ENCODE measurements at regions not wholly inside any gene's neighbourhood (a gene's known extent, or its start where the extent isn't known, plus 50 kb on each side); places are given as distances from the start of the nearest gene placed in this dataset.

DNA sequence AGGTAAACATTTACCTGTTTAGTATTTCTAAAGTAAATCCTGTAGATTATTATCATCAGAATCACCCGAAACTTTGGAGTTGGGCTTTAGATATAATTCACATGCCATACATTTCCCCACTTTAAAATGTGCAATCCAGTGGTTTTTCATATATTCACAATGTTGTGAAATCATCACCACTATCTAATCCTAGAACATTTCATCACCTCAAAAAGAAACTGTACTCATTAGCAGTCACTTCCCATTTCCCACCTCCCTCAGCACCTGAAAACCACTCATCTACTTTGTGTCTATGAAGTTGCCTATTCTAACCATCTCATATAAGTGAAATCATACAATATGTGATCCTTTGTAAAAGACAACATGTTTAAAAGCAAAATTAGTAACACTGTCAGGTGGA, 182.6 kb downstream of the FZD1 start:
- no peak overlapping the region for H3K4me3 ChIP-seq (ENCODE audit: low read depth, low read length)
- DNase-seq (ENCODE audit: low read depth) = no peak
- TF ChIP-seq, protein P1, sequence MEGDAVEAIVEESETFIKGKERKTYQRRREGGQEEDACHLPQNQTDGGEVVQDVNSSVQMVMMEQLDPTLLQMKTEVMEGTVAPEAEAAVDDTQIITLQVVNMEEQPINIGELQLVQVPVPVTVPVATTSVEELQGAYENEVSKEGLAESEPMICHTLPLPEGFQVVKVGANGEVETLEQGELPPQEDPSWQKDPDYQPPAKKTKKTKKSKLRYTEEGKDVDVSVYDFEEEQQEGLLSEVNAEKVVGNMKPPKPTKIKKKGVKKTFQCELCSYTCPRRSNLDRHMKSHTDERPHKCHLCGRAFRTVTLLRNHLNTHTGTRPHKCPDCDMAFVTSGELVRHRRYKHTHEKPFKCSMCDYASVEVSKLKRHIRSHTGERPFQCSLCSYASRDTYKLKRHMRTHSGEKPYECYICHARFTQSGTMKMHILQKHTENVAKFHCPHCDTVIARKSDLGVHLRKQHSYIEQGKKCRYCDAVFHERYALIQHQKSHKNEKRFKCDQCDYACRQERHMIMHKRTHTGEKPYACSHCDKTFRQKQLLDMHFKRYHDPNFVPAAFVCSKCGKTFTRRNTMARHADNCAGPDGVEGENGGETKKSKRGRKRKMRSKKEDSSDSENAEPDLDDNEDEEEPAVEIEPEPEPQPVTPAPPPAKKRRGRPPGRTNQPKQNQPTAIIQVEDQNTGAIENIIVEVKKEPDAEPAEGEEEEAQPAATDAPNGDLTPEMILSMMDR (IDR thresholded peaks at IDR 0.05; ENCODE audit: insufficient read depth, low read depth, low read length, missing control alignments) = no peak

DNA sequence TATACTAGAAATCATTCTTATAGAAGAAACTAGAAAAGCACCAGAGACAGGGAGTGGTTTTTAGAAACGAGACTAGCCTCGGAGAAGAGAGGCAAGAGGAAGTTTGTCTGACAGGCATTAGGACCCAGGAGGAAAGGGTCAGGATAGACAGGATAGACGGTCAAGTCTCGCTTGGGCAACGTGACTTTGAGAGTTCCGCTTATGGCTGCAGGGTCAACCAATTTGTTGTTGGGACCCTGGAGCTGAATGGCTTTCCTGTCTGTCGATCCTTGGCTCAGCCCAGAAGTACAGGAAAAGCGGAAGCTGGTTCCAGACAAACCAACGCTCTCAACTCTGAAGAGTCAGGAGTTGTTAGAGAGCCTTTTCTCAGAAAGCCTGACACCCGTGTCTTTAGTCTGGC, 191.2 kb downstream of the FZD1 start:
- H3K4me3 ChIP-seq (ENCODE audit: low read depth, low read length) = no peak overlapping the region
- TF ChIP-seq, protein P1 (IDR thresholded peaks at IDR 0.05; ENCODE audit: insufficient read depth, low read depth, low read length, missing control alignments) = no peak
- no peak for DNase-seq (ENCODE audit: low read depth)

DNA sequence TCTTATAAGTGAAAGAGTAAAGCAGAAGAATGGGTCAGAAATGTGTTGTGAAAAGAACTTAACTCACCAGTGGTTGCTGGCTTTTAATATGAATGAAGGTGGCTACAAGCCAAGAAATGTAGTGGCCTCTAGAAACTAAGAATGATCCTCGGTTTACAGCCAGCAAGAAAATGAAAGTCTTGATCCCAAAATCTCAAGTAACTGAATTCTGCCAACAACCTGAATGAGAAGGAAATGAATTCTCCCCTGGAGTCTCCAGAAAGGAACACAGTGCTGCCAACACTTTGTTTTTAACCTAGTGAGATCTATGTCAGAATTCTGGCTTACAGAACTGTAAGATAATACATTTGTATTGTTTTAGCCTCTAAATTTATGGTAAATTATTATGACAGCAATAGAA, 193.0 kb downstream of the FZD1 start:
- DNase-seq (ENCODE audit: low read depth) = no peak
- H3K4me3 ChIP-seq (ENCODE audit: low read depth, low read length) = no peak overlapping the region
- TF ChIP-seq, protein P1 (IDR thresholded peaks at IDR 0.05; ENCODE audit: insufficient read depth, low read depth, low read length, missing control alignments) = no peak

DNA sequence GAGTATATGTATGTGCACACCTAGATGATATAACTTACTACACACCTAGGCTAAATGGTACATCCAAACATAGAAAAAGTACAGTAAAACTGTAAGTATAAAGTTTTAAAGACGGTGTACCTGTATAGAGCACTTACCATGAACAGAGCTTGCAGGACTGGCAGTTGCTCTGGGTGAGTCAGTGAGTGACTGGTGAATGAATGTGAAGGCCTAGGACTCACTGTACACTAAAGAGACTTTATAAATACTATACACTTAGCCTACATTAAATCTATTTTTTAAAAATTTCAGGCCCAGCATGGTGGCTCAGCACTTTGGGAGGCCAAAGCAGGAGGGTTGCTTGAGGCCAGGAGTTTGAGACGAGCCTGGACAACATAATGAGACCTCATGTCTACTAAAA, 195.3 kb downstream of the FZD1 start:
- DNase-seq (ENCODE audit: low read depth) = no peak
- H3K4me3 ChIP-seq (ENCODE audit: low read depth, low read length) = no peak overlapping the region
- TF ChIP-seq, protein P1 (IDR thresholded peaks at IDR 0.05; ENCODE audit: insufficient read depth, low read depth, low read length, missing control alignments) = no peak

DNA sequence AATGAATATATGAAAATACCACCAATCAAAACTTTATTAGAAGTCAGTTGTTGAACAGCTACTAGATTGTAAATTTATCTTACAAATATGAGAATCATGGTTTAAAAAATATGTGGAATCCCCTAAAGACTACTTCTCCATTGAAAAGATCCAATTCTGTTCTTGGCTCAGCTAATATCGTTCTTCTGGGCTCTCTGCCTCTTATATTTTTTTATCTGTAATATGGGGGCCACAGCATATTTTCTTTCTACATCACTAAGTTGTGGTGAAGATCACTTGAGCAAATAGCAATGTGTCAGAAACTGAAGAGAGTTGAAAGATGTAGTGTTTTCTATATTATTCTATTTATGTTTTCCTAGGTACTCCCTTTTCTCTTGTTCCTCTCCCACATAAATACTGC, 198.1 kb downstream of the FZD1 start:
- DNase-seq (ENCODE audit: low read depth) = no peak
- TF ChIP-seq, protein P1 (IDR thresholded peaks at IDR 0.05; ENCODE audit: insufficient read depth, low read depth, low read length, missing control alignments) = no peak
- H3K4me3 ChIP-seq (ENCODE audit: low read depth, low read length) = no peak overlapping the region

DNA sequence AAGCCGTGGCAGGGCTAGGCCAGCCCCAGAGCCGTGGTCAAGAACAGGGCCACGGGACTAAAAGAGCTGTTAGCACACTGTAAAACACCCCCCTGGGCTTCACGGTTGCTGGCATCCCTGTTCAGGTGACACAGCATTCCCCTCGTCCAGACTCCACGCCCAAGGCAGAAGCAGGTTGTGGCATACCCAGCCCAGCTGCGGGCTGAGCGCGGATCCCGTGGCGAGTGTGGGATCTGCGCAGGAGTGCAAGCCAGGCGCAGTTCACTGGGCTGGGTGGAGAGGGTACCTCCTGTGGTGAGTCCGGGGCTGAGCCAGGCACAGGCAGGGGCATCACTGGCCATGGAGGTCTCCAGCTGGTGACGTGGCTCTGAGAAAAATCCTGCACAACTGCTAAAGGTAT, 199.1 kb downstream of the FZD1 start:
- DNase-seq (ENCODE audit: low read depth) = no peak
- no peak overlapping the region for H3K4me3 ChIP-seq (ENCODE audit: low read depth, low read length)
- TF ChIP-seq, protein P1 (IDR thresholded peaks at IDR 0.05; ENCODE audit: insufficient read depth, low read depth, low read length, missing control alignments) = no peak

DNA sequence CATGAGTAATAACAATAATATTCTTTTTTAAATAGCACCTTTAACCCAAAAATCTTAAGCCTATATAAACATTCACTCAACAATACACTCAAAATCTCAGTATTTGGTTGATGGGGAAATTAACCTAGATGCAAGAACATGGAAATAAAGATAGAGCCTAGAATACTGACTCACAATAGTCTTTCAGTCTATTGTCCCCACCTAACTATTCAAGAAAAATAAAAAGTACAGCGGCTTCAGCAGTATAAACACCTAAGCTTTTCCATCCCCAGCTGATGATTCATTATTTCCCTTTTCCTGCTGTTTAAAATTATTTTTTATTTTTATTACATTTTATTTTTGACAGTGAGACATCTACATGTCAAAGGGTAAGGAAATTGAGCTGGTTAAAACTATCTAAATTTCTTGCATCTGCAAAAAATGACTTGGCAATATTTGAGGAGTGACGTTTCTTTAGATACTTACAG, 201.4 kb downstream of the FZD1 start:
- DNase-seq (ENCODE audit: low read depth) = no peak
- TF ChIP-seq, protein P1 (IDR thresholded peaks at IDR 0.05; ENCODE audit: insufficient read depth, low read depth, low read length, missing control alignments) = no peak
- H3K4me3 ChIP-seq (ENCODE audit: low read depth, low read length) = no peak overlapping the region
